ENCODE measurements at regions not wholly inside any gene's neighbourhood (a gene's known extent, or its start where the extent isn't known, plus 50 kb on each side); places are given as distances from the start of the nearest gene placed in this dataset.
A peak's percentile ranks its signal among the peaks of the same experiment; 100 is the strongest.
"Not testable (repeated sequence)": the region's sequence is repeated elsewhere in the genome, so short reads cannot be mapped to it uniquely, and the experiment has no call there.

GRCh38 chr15:30794388-30794787 is 109.3 kb upstream of the FAN1 start (continued):
- TF ChIP-seq FOXK2 (IDR thresholded peaks at IDR 0.05) (no peak), SREBF1 (IDR thresholded peaks at IDR 0.05; ENCODE audit: low read length) (no peak), JUND (IDR thresholded peaks at IDR 0.05; ENCODE audit: low read depth, low read length) (no peak)

DNA sequence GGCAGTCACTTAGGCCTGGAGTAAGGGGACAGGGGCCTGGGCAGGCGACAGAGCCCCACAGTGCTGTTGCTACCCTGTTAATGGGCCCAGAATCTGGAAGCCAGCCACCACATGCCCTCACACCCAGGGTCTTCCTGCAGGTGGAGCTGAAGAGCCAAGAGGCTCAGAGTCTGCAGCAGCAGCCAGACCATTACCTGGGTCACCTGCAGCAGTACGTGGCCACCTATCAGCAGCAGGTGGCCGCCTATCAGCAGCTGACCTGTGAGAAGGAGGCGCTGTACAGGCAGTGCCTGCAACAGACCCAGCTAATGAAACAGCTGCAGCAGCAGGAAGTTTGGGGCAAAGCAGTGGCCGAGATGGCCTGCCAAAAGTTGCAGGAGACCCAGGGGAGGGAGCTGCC is 104.2 kb upstream of the FAN1 start:
- in situ Hi-C loops (cut with MboI); H2AFZ ChIP-seq (ENCODE audit: control insufficient read depth, low read depth, low read length); POLR2A ChIA-PET: not testable (repeated sequence)

More for the DNA sequence above, 104.2 kb upstream of the FAN1 start:
- H4K20me1 ChIP-seq (ENCODE audit: control insufficient read depth, insufficient read depth); RAD21 ChIA-PET (ENCODE audit: unreplicated experiment); H3K27ac ChIP-seq (ENCODE audit: control insufficient read depth, insufficient read depth); ATAC-seq; BruUV-seq (replicated peaks); H3K9ac ChIP-seq (ENCODE audit: control insufficient read depth, insufficient read depth, low read length); H3K4me2 ChIP-seq (ENCODE audit: control insufficient read depth, insufficient read depth); FAIRE-seq; DNase-seq (ENCODE audit: low read depth, low spot score); H3K27me3 ChIP-seq (replicated peaks in 1 of 2; ENCODE audit: control insufficient read depth in 2 of 2, insufficient read depth in 2 of 2, low read length in 1 of 2); H3K4me3 ChIP-seq; H3K36me3 ChIP-seq (ENCODE audit: control insufficient read depth in 2 of 2, insufficient read depth in 2 of 2, low read length in 1 of 2); H3K4me1 ChIP-seq (ENCODE audit: control insufficient read depth, insufficient read depth, low read length); H3K9me3 ChIP-seq (replicated peaks; ENCODE audit: control insufficient read depth, insufficient read depth, low read length); H3K79me2 ChIP-seq (ENCODE audit: control insufficient read depth, insufficient read depth, low read length): not testable (repeated sequence)
- ChIA-PET CTCF (interaction anchor here (0.8 to 1.6 kb wide), 4 partner anchors 60 to 691 kb away, joined by 3 to 4 read pairs (median 3); no protein-coding TSS in a partner anchor), SMC1A (ENCODE audit: uncharacterized antibody, unreplicated experiment) (interaction anchor here (0.8 kb wide), 1 partner anchor 60 kb away, joined by 4 read pairs; no protein-coding TSS in a partner anchor)
- 22% methylated on average over 4 of the region's 5 CpGs for WGBS (ENCODE audit: insufficient coverage, insufficient replicate concordance, low lambda C conversion rate, missing lambda C conversion rate)
- intact Hi-C loops (cut with micrococcal nuclease; ENCODE audit: unreplicated experiment): loop anchor here (5.0 kb wide), 2 partner anchors 58 to 328 kb away; no protein-coding TSS in a partner anchor
- TF ChIP-seq RAD21 (IDR thresholded peaks at IDR 0.05; ENCODE audit: insufficient read depth, low read depth, low read length): 0 out of 2 replicates have a peak, but pooled peaks have one; percentile 10
- TF ChIP-seq, protein P1, sequence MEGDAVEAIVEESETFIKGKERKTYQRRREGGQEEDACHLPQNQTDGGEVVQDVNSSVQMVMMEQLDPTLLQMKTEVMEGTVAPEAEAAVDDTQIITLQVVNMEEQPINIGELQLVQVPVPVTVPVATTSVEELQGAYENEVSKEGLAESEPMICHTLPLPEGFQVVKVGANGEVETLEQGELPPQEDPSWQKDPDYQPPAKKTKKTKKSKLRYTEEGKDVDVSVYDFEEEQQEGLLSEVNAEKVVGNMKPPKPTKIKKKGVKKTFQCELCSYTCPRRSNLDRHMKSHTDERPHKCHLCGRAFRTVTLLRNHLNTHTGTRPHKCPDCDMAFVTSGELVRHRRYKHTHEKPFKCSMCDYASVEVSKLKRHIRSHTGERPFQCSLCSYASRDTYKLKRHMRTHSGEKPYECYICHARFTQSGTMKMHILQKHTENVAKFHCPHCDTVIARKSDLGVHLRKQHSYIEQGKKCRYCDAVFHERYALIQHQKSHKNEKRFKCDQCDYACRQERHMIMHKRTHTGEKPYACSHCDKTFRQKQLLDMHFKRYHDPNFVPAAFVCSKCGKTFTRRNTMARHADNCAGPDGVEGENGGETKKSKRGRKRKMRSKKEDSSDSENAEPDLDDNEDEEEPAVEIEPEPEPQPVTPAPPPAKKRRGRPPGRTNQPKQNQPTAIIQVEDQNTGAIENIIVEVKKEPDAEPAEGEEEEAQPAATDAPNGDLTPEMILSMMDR (IDR thresholded peaks at IDR 0.05 in 2 of 3, conservative IDR thresholded peaks at IDR 0.05 in 1 of 3; ENCODE audit: control insufficient read depth in 2 of 3, extremely low read depth in 1 of 3, insufficient read depth in 1 of 3, low read depth in 3 of 3, low read length in 3 of 3): peak in 2 of 3 experiments; percentile 6 to 30; a peak in 2 of 6 replicates
- TF ChIP-seq BHLHE40 (IDR thresholded peaks at IDR 0.05; ENCODE audit: borderline replicate concordance in 1 of 2, low read depth in 2 of 2, low read length in 1 of 2): 0 out of 4 replicates have a peak, but pooled peaks of 1 of the 2 experiments have one; percentile 7
